NCI-H524 treated with DMSO at 0.1 percent for 48 hours (cell line): ENCODE measurements at regions not wholly inside any gene's neighbourhood (a gene's known extent, or its start where the extent isn't known, plus 50 kb on each side); places are given as distances from the start of the nearest gene placed in this dataset.
A peak's percentile ranks its signal among the peaks of the same experiment; 100 is the strongest.

Experiments used
- DNase-seq: peaks from one replicate; lab custom pipeline; 2025; lab: John Stamatoyannopoulos, UW

DNA sequence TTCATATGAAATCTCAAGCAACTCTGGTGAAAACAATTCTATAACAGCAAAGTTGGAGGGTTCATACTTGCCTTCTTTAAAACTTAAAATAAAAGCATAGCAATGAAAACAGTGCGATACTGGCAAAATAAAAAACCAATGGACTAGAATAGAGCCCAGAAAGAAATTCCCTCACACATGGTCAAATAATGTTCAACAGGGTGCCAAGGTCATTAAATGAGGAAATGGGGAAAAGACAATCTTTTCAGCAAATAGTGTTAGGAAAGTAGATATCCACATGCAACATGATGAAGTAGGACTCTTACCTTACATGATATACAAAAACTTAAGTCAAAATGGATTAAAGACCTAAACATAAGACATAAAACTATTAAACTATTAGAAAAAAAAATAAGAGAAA is 970.2 kb upstream of the AGA start:
- no peak for DNase-seq

DNA sequence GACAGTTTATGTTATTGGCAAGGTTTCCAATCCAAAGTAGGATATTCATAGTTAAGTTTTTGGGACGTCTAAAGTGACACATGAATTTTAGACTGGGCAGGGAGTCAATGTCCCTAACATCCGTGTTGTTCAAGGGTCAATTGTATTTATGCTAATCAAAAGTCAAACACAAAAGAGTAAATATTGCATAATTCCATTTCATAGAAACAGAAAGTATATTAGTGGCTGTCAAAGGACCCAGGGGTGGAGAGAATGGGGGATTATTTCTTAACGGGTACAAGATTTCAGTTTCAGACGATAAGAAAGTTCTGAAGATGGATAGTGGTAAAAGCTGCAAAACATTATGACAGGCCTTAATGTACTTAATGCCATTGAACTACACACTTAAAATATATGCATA is 971.8 kb upstream of the AGA start:
- DNase-seq = no peak

DNA sequence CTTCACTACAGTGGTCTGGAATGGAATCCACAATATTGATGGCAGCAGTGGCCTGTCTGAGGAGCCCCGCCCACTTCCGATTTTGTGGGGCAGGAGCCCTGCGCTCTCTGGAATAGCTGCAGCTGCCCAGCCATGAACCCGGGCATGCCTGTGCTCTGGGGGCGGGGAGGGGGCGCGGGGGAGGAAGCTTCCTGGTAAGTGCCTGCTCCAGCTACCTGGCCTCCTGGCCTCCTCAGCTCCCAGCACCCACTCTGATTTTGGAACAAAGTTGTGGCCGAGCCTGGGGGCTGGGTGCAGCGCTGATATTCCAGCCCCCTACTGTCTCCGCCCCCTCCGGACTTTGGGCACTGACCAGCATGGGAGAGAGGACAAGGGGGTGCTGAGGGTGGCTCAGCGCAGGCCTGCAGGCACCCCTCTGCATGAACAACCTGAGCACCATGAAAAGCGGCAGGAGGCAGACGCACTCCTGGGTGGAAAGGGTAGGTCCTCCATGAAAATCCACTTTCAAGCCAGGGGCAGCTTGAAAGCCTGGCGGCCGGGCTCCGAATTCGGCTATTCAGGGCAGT is 972.7 kb upstream of the AGA start:
- DNase-seq = no peak

- DNase-seq = no peak
These were observed 973.7 kb upstream of the AGA start for GRCh38 chr4:178415925-178416324.

DNA sequence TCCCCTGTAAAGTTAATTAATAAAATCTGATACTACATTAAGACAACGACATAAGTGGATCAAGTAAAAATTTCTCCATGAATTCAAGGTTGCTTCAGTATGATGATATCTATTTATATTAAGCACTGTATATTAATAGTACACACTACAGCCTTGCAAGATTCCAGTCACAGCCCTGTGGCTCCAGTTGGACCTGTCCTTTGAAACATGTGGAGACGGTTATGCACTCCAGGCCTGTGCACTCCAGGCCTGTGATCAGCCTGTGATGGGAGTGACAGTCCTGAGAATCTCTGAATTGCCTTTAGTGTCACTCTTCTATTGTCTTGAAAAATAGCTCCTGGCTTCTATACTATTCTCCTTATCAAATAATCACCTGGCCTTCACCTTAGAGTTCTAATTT is 981.1 kb upstream of the AGA start:
- no peak for DNase-seq

DNA sequence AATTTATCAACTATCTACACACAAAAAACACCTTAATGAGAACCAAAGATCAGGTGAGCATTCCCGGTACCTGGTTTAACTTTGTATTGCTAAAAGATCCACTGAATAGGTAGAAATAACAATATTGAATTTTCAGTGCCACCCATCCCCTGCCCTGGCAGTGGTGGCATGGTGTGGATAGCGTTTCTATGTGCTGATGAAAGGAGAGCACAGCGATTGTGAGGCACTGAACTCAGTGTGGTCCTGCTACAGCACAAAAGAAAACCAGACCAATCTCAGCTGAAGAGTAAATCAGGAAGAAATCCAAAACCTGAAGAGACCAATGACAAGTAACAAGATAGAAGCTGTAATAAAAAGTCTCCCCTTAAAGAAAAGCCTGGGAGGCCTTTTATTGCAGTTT is 984.6 kb upstream of the AGA start:
- no peak for DNase-seq

DNA sequence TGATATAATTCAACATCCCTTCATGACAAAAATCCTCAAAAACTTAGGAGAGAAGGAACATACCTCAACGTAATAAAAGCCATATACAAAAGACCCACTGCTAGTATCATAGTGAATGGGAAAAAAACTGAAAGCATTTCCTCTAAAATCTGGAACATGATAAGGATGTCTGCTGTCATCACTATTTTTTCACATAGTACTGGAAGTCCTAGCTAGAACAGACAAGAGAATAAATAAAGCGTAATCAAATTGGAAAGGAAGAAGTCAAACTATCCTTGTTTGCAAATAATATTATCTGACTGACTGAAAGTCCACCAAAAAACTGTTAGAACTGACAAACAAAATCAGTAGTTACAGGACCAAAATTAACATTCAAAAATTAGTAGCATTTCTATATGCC is 985.4 kb upstream of the AGA start:
- DNase-seq = no peak

DNA sequence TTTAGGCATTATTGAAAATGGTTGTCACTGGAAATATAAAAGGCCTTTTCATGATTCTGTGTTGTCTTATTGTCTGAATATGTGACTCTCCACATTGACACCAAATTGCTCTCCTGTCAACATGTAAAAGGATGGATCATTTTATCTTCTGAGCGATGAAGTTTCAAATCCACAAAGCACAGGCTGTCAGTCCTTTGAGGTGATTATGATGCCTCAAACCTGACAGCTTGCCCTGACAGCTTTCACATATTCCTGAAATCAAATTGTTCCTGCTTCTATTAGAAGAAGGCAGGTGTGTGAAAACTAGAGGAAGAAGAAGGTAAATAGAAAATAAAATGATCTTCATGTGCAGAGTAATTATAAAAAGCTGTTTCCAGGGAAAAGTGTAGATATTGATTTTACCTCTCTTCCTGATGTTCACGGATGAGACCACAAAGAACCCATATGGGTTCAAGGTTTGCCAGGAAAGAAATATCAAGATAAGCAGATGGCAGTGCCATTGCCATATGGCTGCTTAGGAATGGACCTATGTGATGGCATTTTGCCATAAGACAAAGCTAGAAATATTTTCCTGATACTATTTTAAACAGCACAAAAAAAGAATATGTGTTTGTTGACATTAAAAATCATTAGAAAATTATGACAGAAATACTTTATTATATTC is 1006.3 kb upstream of the AGA start:
- DNase-seq = peak; percentile 22

DNA sequence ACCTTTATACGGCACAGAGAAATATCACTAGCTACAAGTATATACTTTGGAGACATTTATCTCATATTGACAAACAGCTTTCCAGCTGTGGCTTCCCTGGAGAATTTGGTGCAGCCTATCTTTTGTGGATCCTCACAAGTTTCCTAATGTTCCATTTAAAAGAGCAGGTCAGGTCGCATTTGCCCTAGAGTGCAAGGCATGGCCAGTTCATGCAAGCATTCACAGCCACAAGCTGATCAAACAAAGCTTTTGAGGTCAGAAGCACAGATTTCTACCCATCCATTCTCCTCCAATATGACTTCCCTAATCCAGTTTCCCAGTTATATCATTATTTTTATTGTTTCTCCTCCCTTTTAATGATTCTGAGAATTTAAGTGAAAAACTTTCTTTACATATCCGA is 1008.4 kb upstream of the AGA start:
- no peak for DNase-seq

DNA sequence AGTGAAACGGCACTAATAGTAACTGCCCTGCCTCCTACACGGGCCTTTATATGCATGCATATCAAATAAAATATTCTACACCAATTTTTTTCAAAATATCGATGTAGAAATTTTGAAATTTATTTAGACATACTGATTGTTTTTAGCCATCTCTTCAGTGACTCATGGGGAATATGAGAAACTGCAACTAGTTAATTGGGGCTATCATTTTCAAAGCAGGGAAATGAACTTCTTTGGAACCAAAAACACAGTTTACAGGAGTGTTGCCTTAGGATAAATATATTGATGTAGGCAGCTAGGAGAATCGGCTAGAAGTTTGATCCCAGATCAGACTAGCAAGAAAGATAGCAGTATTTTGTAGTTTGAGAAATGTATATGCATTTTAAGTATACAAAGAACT is 1010.8 kb upstream of the AGA start:
- no peak for DNase-seq

- no peak for DNase-seq
These were observed 1015.0 kb upstream of the AGA start for GRCh38 chr4:178457286-178457685.

- DNase-seq = no peak
These were observed 1020.5 kb upstream of the AGA start for GRCh38 chr4:178462710-178463109.

DNA sequence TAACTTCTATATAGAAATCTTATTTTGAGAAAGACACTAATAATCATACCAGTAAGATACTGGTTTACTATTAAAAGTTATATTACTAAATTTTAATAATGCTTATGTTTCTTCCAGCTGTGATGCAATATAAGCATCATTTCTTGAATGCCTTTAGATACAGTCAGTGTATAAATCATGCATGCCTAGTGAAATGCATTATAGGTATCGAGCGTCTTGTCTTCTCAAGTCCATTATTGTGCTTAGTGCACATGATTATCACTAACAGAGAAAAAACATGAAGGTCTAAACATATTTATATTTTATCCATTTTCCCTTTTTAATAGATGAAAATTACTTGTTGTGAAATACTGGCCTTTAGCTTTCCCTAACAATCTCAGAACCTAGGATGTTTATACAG is 1021.5 kb upstream of the AGA start:
- DNase-seq = no peak

GRCh38 chr4:178470996-178471784 is 1029.0 kb upstream of the AGA start:
- no peak for DNase-seq

- no peak for DNase-seq
These were observed 1029.8 kb upstream of the AGA start for GRCh38 chr4:178471994-178472393.

DNA sequence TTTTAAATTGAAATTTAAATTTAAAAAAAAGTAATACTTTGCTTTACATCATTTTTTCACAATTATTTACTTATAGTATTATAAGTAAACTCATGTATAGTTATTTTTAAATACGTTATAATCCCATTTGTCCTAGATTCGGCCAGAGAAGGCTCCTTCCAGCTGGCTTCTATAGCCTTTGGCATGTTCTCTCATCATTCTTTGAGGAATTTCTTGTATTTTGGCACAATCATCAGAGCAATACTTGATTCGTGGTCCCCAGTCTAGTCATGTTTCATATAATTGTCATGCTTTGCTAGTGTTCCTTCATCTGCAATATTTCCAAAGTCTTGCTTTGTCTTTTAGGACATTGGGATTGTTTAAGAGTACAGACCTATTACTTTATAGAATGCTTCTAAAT is 1037.9 kb upstream of the AGA start:
- no peak for DNase-seq

DNA sequence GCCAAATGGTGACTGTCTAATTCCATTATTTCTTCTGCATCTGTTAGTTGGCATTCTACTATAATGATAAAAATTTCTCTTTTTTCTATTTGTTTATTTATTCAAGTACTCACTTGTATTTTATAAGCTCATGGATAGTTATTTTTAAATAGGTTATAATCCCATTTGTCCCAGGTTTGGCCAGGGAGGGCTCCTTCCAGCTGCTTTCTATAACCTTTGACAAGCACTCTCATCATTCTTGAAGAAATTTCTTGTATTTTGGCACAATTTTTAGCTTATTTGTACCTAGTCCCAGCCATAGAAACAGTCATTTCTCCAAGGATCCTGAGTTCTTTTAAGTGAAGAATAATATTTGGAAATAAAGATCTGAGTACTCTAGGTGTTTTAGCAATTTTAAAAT is 1038.6 kb upstream of the AGA start:
- no peak for DNase-seq

DNA sequence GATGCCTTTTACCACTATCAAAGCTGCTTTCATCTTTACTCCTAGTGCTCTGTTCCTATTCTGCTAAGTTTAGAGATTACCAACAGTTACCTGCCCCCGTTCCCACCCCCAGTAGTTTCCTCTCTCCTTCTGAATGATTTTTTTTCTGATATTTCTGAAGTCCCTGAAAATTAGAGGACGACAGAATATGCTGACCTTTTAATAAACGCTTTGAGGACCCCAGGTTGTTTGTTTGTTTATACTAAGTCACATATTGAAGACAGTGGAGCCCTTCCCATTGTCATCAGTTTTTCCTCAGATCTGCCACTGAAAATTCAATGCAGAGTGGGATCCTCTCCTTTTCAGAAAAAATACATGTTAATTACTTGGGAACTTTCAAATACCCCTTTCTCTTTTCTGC is 1039.3 kb upstream of the AGA start:
- no peak for DNase-seq

- no peak for DNase-seq
These were observed 1080.8 kb upstream of the AGA start for GRCh38 chr4:178523038-178523437.

GRCh38 chr4:178535939-178536579 is 1093.8 kb upstream of the AGA start:
- no peak for DNase-seq

- DNase-seq = no peak
These were observed 1111.0 kb upstream of the AGA start for GRCh38 chr4:178553201-178553600.

- DNase-seq = no peak
These were observed 1112.1 kb upstream of the AGA start for GRCh38 chr4:178554352-178554751.

DNA sequence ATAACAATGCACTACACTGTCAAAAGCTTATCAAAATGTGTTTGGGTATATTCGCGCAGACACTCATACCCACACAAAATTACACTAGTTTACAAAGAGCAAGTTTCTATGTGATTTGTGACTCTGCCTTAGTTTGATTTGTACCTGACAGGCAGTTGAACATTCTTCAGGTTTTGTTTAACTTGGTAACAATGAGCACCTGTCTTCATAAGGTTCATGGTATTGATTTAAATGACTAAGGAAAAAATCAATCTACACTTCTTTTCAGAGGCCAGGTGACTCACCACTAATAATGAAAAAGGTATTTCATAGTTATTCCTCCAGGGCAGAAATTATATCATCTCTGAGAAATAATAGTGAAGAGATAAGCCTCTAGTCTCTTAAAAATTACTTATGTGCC is 1114.6 kb upstream of the AGA start:
- DNase-seq = no peak
